WERI-Rb-1 (cell line): ENCODE measurements at regions not wholly inside any gene's neighbourhood (a gene's known extent, or its start where the extent isn't known, plus 50 kb on each side); places are given as distances from the start of the nearest gene placed in this dataset.
"Not testable (repeated sequence)": the region's sequence is repeated elsewhere in the genome, so short reads cannot be mapped to it uniquely, and the experiment has no call there.

ENCODE experiments used
- DNase-seq: peaks from one replicate; pipeline ENCODE4 v3.0.0-alpha.2; 2020
- H3K27ac ChIP-seq: fragments of 250-450 bp; sonication (Bioruptor Pico); 2 replicates; pipeline ENCODE4 v1.5.1; 2020; ENCODE audit warnings: mild to moderate bottlenecking, moderate library complexity
- H3K27me3 ChIP-seq: fragments of 250-450 bp; sonication (Bioruptor Pico); 2 replicates; pipeline ENCODE4 v1.5.1; 2021; ENCODE audit warnings: mild to moderate bottlenecking, low read depth, moderate library complexity; ENCODE audit not compliant: insufficient read depth, severe bottlenecking
- H3K36me3 ChIP-seq: fragments of 250-450 bp; sonication (Bioruptor Pico); 2 replicates; pipeline ENCODE4 v1.5.1; 2020; ENCODE audit warnings: mild to moderate bottlenecking, moderate library complexity
- H3K4me3 ChIP-seq: 2 replicates; pipeline ENCODE4 v1.5.1; 2011; ENCODE audit warnings: low read depth, mild to moderate bottlenecking, control low read depth, low read length
- H3K9me3 ChIP-seq: fragments of 250-450 bp; sonication (Bioruptor Pico); 2 replicates; pipeline ENCODE4 v1.5.1; 2021; ENCODE audit warnings: mild to moderate bottlenecking, moderate library complexity; ENCODE audit not compliant: severe bottlenecking
- TF ChIP-seq, protein P1 (sequence below): IDR thresholded peaks from 2 replicates; pipeline ENCODE4 v1.5.1; 2011; ENCODE audit warnings: low read depth, mild to moderate bottlenecking, control low read depth, inconsistent platforms, low read length

DNA sequence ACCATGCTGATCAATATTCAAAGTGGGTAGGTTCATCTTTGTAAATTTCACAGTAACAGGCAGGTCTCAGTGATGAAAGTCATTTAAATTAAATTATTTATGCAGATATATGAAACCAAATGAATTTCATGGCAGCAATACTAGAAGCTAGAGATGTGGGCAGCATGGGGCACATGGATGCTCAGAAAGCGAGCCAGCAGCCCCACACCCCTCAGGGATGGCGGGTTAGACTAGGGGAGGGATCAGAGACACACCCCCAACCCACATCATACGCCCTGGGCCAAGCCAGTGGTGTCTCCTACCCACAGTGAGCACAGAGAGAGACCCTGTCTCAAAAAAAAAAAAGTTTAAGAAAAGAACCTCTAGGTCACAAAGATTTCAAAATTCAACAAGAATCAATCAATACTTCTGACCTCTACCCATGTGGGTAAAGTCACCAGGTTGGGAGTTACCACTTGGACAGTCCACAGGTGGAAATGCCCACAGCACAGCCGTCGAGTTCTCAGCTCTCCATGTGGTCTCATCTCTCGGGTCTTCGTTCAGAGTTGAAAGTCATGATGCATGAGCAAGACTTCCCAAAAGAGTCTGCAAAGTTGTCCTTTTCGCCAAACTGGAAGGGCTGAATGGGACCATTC, 79.3 kb upstream of the PPP2R2D start:
- no peak overlapping the region for H3K27ac ChIP-seq
- H3K27me3 ChIP-seq: no peaks in the 10 kb centered on the region
- H3K36me3 ChIP-seq: no peaks in the 10 kb centered on the region
- H3K9me3 ChIP-seq: no peaks in the 10 kb centered on the region
- H3K4me3 ChIP-seq: no peak overlapping the region
- no peak for DNase-seq
- TF ChIP-seq, protein P1, sequence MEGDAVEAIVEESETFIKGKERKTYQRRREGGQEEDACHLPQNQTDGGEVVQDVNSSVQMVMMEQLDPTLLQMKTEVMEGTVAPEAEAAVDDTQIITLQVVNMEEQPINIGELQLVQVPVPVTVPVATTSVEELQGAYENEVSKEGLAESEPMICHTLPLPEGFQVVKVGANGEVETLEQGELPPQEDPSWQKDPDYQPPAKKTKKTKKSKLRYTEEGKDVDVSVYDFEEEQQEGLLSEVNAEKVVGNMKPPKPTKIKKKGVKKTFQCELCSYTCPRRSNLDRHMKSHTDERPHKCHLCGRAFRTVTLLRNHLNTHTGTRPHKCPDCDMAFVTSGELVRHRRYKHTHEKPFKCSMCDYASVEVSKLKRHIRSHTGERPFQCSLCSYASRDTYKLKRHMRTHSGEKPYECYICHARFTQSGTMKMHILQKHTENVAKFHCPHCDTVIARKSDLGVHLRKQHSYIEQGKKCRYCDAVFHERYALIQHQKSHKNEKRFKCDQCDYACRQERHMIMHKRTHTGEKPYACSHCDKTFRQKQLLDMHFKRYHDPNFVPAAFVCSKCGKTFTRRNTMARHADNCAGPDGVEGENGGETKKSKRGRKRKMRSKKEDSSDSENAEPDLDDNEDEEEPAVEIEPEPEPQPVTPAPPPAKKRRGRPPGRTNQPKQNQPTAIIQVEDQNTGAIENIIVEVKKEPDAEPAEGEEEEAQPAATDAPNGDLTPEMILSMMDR: no peak

DNA sequence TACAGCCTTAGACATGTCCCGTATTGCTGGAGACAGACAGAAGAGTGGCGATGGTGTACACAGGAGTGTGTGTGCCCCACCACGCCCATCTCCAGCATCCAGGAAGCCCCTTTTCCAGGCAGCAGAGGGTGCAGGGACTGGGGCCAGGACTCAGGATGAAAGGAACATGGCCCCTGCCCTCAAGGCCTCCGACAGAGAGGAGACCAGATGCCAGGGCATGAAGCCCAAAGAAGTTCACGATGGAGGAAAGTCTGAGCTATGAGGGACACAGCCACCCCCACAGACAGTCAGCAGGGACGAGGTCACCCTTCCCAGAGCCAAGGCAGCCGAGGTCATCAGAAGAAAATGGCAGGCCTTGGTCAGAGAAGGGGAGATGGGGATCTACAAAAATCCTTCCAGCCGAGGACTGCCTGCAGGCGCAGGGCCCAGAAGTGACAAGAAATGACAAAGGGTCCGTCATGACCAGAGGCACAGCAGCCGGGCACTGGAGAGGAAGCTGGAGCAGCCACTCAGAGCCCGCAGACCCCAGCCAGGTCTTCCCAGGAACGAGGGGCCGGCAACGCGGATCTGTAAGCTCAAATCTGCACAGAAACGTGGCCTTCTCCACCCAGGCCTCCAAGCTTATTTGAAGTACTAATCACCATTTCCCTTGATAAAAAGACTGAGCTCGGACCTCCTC, 78.7 kb upstream of the PPP2R2D start:
- no peaks in the 10 kb centered on the region for H3K27me3 ChIP-seq
- no peak overlapping the region for H3K4me3 ChIP-seq
- no peaks in the 10 kb centered on the region for H3K9me3 ChIP-seq
- DNase-seq: no peak
- TF ChIP-seq, protein P1: no peak
- no peaks in the 10 kb centered on the region for H3K36me3 ChIP-seq
- H3K27ac ChIP-seq: no peak overlapping the region

DNA sequence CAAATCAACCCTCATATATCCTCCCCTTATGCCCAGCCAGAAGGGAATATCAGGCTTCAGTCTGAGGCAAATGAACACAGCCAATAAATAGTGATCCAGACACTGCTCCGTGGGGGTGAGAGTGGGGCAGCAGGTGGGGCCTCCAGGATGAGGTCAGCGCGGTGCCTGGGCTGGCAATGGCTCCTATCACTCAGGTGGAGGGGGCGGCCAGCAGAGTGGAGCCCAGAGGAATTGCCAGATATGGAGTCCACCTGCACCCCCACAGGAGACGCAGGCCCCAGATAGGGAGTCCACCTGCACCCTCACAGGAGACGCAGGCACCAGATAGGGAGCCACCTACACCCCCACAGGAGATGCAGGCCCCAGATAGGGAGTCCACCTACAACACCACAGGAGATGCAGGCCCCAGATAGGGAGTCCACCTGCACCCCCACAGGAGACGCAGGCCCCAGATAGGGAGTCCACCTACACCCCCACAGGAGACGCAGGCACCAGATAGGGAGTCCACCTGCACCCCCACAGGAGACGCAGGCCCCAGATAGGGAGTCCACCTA, 78.0 kb upstream of the PPP2R2D start:
- DNase-seq: no peak
- H3K27ac ChIP-seq: no peak overlapping the region
- H3K27me3 ChIP-seq: no peaks in the 10 kb centered on the region
- no peaks in the 10 kb centered on the region for H3K36me3 ChIP-seq
- H3K4me3 ChIP-seq: no peak overlapping the region
- TF ChIP-seq, protein P1: no peak
- H3K9me3 ChIP-seq: no peaks in the 10 kb centered on the region

DNA sequence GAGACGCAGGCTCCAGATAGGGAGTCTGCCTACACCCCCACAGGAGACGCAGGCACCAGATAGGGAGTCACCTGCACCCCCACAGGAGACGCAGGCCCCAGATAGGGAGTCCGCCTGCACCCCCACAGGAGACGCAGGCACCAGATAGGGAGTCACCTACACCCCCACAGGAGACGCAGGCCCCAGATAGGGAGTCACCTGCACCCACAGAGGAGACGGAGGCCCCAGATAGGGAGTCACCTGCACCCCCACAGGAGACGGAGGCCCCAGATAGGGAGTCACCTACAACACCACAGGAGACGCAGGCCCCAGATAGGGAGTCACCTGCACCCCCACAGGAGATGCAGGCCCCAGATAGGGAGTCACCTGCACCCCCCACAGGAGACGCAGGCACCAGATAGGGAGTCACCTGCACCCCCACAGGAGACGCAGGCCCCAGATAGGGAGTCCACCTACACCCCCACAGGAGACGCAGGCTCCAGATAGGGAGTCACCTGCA, 77.2 kb upstream of the PPP2R2D start:
- not testable (repeated sequence) for H3K27me3 ChIP-seq, H3K36me3 ChIP-seq, H3K27ac ChIP-seq, H3K9me3 ChIP-seq, DNase-seq, H3K4me3 ChIP-seq

DNA sequence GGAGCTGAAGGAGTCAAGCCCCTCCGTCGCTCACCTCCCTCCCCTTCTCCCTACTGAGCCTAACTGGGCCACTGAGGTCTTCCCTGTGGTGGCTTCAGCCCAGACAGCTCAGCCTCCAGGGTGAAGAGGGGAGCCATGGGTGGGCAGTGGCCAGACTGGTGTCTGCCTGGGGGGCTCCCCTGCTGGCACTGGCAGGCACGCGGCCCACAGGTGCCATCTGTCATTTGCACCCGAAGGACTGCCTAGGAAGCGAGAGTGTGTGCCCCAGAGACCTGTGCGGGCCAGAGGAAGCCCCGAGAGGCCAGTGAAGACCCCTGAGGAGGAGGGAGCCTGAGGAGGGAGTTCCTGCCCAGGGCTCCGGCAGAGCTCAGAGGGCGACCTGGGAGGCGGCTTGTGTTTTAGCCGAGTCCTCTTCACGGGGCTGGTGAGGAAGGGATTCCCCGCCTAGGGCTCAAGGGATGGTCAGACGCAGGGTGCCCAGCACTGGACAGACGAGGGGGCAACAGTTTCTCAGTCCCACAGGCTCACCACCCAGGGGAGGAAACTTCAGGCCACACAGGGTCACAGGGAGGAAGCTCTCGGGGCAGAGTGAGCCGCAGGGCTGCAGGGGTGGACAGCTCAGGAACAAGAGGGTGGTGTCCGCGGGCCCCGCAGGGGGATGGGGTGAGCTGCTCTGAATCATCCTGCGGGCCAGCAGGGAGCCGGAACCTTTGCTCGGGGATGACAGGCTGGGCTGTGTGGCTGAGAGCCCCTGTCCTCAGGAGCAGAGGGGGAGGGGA, 76.2 kb upstream of the PPP2R2D start:
- Histone ChIP-seq H3K27me3 (no peaks in the 10 kb centered on the region), H3K27ac (no peak overlapping the region), H3K4me3 (no peak overlapping the region), H3K36me3 (no peaks in the 10 kb centered on the region), H3K9me3 (no peaks in the 10 kb centered on the region)
- DNase-seq: no peak
- TF ChIP-seq, protein P1: no peak
